ENCODE measurements at regions not wholly inside any gene's neighbourhood (a gene's known extent, or its start where the extent isn't known, plus 50 kb on each side); places are given as distances from the start of the nearest gene placed in this dataset.

DNA sequence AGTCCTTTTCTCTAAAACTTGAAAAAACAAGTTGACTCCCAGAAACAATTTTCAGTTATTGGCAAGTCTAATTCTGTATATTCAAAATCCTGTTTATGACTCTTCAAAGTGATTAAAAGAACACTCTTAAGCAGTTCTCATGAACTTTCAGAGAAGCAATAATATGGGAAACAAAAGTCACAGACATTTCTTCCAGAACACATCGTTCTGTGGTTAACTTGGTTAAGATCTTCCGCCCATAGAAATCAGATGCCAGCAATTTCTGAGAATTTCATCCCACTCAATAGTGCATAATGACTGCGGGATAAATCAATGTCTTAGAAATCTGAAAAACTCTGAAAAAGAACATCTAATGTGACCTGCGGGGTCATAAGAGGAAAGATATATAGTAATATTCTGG is 300.5 kb downstream of the COX7C start:
- TF ChIP-seq CTCF (conservative IDR thresholded peaks at IDR 0.05; ENCODE audit: low read length) (no peak), EZH2phosphoT487 (IDR thresholded peaks at IDR 0.05; ENCODE audit: borderline replicate concordance, low read depth, low read length) (no peak)

Data from OCI-LY7 (cell line).